ENCODE measurements at regions not wholly inside any gene's neighbourhood (a gene's known extent, or its start where the extent isn't known, plus 50 kb on each side); places are given as distances from the start of the nearest gene placed in this dataset.

DNA sequence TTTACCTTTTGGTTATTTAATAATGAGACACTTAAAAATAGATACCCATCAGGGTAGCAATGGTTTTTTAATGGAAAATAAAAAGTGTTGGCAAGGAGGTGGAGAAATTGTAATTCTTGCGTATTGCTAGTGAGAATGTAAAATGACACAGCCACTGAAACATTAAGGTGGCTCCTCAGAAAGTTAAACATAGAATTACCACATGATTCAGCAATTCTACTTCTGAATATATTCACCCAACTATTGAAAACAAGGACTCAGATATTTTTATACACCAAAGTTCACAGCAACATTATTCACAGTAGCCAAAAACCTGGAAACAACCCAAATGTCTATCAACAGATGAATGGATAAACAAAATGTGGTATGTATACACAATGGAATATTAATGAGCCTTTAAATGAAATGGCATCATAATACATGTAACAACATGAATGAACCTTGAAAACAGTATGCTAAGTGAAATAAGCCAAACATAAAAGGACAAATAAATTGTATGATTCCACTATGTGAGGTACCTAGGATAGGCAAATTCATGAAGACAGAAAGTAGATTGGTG is 163.5 kb downstream of the IMPG2 start:
- ChIA-PET POLR2A (ENCODE audit: unreplicated experiment) (no interaction called here), CTCF (no interaction called here)
- in situ Hi-C loops (cut with MboI; ENCODE audit: low sequenced_read_pairs): no loop called here
- no peak overlapping the region for H4K91ac ChIP-seq (ENCODE audit: insufficient read depth, low read depth, low read length)
- no peaks in the 10 kb centered on the region for H3K36me3 ChIP-seq (ENCODE audit: control insufficient read depth, insufficient read depth, low read length)
- no peak overlapping the region for H2AK5ac ChIP-seq (ENCODE audit: low read depth, low read length)
- no peak overlapping the region for H3K4me2 ChIP-seq (ENCODE audit: low read depth, low read length)
- no peak for DNase-seq
- no peaks in the 10 kb centered on the region for H3K9me1 ChIP-seq (ENCODE audit: insufficient read depth, low read length)
- H3K23ac ChIP-seq (ENCODE audit: low read depth, low read length): no peak overlapping the region
- H3K18ac ChIP-seq (ENCODE audit: low read depth, low read length): peak overlapping the region; percentile 64; the same call in 1 of the 2 replicates
- TF ChIP-seq RAD21 (IDR thresholded peaks at IDR 0.05; ENCODE audit: low read length): no peak
- TF ChIP-seq RFX5 (IDR thresholded peaks at IDR 0.05; ENCODE audit: low read depth, low read length): no peak
- no peak for TF ChIP-seq BHLHE40 (IDR thresholded peaks at IDR 0.05; ENCODE audit: low read depth, low read length)
- TF ChIP-seq MAFK (IDR thresholded peaks at IDR 0.05; ENCODE audit: low read depth, low read length): 0 out of 2 replicates have a peak, but pooled peaks have one; percentile 8
- no peak for TF ChIP-seq MXI1 (IDR thresholded peaks at IDR 0.05; ENCODE audit: borderline replicate concordance, low read depth, low read length)
- TF ChIP-seq SMC3 (IDR thresholded peaks at IDR 0.05; ENCODE audit: low read depth, low read length): no peak
- no peak for TF ChIP-seq CHD1 (IDR thresholded peaks at IDR 0.05; ENCODE audit: low read depth, low read length)
- TF ChIP-seq, protein P1, sequence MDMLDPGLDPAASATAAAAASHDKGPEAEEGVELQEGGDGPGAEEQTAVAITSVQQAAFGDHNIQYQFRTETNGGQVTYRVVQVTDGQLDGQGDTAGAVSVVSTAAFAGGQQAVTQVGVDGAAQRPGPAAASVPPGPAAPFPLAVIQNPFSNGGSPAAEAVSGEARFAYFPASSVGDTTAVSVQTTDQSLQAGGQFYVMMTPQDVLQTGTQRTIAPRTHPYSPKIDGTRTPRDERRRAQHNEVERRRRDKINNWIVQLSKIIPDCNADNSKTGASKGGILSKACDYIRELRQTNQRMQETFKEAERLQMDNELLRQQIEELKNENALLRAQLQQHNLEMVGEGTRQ (IDR thresholded peaks at IDR 0.05; ENCODE audit: low read depth, low read length): no peak
- TF ChIP-seq CEBPB (IDR thresholded peaks at IDR 0.05; ENCODE audit: low read depth, low read length): no peak
- TF ChIP-seq, protein P2, sequence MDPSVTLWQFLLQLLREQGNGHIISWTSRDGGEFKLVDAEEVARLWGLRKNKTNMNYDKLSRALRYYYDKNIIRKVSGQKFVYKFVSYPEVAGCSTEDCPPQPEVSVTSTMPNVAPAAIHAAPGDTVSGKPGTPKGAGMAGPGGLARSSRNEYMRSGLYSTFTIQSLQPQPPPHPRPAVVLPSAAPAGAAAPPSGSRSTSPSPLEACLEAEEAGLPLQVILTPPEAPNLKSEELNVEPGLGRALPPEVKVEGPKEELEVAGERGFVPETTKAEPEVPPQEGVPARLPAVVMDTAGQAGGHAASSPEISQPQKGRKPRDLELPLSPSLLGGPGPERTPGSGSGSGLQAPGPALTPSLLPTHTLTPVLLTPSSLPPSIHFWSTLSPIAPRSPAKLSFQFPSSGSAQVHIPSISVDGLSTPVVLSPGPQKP (IDR thresholded peaks at IDR 0.05; ENCODE audit: borderline replicate concordance, low read depth, low read length): no peak
- TF ChIP-seq NFE2L2 (IDR thresholded peaks at IDR 0.05; ENCODE audit: low read depth, low read length): peak; percentile 57; the same call in 1 of the 2 replicates
- H3K9ac ChIP-seq (ENCODE audit: low read depth, low read length): no peak overlapping the region
- H2BK15ac ChIP-seq (ENCODE audit: low read depth, low read length): no peak overlapping the region
- H2AFZ ChIP-seq (replicated peaks; ENCODE audit: low read length, poor library complexity): no peak overlapping the region
- H4K20me1 ChIP-seq (ENCODE audit: insufficient read depth, low read length): no peaks in the 10 kb centered on the region
- no peak overlapping the region for H2BK20ac ChIP-seq (ENCODE audit: low read depth, low read length)
- H2BK5ac ChIP-seq (ENCODE audit: low read depth, low read length, poor library complexity, severe bottlenecking): no peak overlapping the region
- H3K27ac ChIP-seq (ENCODE audit: insufficient read depth, low read length): no peak overlapping the region
- H4K5ac ChIP-seq (ENCODE audit: low read depth, low read length): no peak overlapping the region
- H4K8ac ChIP-seq (ENCODE audit: low read depth in 2 of 2, low read length in 2 of 2): no peak overlapping the region; a peak in 1 of 4 replicates
- no peak overlapping the region for H3K56ac ChIP-seq (ENCODE audit: extremely low read depth, insufficient read depth, low read length)
- H3K4me3 ChIP-seq (ENCODE audit: insufficient read depth, low read depth, low read length): no peak overlapping the region
- no peaks in the 10 kb centered on the region for H3K79me1 ChIP-seq (ENCODE audit: low read depth in 1 of 2, low read length in 2 of 2)
- 0 out of 2 replicates have a peak overlapping the region, but pooled peaks have one; percentile 9 for H3K14ac ChIP-seq (replicated peaks; ENCODE audit: low read depth, low read length)
- ATAC-seq (ENCODE audit: low read depth): no peak
- no peaks in the 10 kb centered on the region for H3K27me3 ChIP-seq (ENCODE audit: control insufficient read depth, insufficient read depth, low read length)
- WGBS, 2 experiments (ENCODE audit: extremely low coverage in 2 of 2, insufficient read length in 1 of 2): no CpG with 5 or more reads among the region's 1 CpG
- H3K9me3 ChIP-seq (ENCODE audit: control insufficient read depth, insufficient read depth, low read length): no peaks in the 10 kb centered on the region
- BruUV-seq (replicated peaks): no TSS peak
- dilution Hi-C loops (cut with HindIII; ENCODE audit: low sequenced_read_pairs, unreplicated experiment): no loop called here
- no peak overlapping the region for H3K4ac ChIP-seq (ENCODE audit: low read depth, low read length)
- intact Hi-C loops (cut with micrococcal nuclease): no loop called here
- H3K4me1 ChIP-seq (ENCODE audit: control insufficient read depth, insufficient read depth, low read length): peaks cover 5% of the 10 kb centered on the region
- H2AK9ac ChIP-seq (replicated peaks; ENCODE audit: low read depth, low read length, poor library complexity): no peak overlapping the region
- no peak overlapping the region for H2BK120ac ChIP-seq (ENCODE audit: low read depth, low read length)

Measured in IMR-90 (cell line).